HG03097 (cell line): ENCODE measurements at regions not wholly inside any gene's neighbourhood (a gene's known extent, or its start where the extent isn't known, plus 50 kb on each side); places are given as distances from the start of the nearest gene placed in this dataset.

Experiments used
- ATAC-seq: cut with Tn5 transposase; IDR thresholded peaks from one replicate; pipeline ENCODE4 v1.9.1; 2021; ENCODE audit not compliant: unreplicated experiment, low FRiP score

DNA sequence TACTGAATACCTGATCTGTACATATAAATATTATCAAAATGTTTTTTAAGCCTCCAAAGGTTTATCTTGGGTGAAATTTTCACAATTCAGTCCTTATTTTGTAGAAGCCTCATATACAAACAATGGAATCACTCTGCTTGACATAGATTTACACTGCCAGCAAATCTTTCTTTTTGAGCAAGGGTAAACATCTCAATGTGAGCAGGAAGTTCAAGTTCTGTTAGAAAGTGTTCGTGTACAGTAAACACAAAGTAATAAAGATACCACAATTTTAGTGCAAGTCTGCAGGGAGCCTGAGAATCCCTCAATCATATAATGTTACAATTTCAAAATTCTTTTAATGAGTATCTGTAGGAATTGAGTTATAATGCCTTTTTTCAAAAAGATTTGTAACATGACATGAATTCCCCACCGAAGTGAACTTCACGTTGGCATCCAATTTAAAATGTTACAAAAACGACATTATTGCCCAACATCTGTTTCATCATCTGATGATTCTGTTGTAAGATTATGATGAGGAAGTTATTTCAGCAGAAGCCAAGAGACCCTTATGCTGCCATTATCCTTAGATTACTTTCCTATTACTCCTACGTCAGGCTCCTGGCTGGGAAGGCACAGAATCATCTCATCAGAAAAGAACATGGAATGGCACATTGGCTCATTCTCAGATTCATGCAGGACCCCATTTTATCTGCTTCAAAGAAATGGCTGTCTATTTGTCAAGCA lies 283.9 kb upstream of the ACVR2A start:
- no peak for ATAC-seq

DNA sequence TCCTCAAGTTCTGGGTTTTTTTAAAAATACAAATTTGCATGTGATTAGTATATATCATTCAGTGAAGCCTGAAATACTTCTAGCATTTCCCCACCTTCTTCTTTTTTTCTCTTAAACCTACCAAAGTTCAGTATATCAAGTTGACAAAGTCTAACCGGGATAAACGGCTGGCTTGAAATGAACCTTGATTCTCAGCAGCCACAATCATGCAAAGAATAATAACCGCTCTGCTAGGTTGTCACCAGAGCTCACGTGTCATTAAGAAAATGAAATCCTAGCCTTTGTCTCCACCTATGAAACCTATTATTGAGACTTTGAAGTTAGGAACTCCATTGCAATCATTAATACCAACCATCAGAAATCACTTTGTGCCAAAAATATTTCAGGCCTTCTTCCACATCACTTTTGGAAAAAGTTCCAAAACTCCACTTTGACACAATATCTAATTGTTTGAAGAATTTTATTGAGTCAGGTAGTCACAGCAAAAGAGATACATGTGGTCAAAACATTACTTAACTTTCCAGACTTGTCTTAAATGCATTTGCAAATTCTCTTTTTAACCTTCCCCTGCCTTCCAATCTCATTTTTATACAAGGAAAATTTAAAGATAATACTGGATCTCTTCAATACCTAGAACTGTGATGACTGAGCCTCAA lies 285.6 kb upstream of the ACVR2A start:
- ATAC-seq: no peak

DNA sequence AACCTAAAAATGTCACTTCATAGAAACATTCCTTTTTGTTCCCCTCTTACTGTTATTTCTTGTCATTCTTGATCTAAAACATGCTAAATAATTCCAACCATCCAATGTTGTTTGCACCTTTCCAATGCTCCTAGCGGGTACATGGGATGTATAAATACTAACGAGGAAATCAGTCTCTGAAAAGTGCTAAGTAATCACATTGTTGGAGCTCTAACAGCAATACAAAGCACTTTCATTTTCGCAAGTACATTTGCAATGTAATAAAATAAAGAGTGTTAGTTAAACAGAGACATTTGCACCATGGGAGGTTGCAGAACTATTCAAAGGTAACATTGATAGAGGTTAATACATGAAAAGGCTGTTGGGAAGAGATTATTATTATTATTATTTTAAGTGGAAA lies 286.2 kb upstream of the ACVR2A start:
- ATAC-seq: no peak

DNA sequence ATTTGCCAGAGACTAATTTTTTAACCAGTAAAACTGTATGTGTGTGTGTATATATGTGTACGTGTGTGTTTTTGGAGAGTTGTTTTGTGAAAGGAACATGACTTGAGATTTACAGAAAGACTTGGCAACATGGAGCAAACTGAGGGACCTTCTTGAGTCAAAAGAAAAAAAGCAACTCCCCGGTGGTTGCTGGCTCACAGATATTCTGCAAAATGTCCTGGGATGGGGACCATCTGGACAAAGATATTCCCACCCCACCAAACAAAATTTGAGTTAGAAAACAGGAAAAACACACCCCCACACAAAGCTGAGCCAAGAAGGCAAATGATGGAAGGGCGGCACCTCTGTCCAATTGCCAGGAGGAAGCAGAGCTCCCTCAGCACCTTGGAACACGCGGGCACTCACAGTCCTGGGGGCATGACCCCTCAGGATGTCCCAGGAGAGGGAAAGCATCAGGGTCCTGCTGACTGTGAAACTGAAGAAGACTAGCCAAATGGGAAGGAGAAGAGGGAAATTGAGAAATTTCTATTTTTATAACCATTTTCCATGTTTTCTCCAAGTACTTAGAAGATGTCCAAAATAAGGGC lies 290.2 kb upstream of the ACVR2A start:
- no peak for ATAC-seq

DNA sequence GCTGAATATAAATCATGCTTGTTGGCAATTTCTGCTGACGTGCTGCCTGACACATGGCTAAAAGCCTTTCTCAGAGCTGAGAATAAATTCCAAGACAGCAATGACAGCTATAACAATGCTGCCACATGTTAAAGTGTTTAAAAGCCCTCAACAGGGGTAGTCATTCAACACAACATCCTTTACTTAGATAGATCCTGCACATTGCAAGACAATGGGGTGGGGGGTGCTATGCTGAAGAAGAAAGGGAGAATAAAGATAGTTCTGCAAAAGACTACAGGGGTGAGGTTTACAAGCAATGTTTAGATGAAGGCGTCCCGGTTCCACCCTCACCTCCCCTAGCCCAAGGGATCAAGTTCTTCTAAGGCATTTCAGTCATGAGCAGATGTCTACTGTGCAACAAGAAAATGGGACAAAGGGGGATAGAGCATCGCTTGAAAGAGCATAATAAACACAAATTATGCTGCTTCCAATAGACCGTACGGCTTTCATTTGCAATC lies 291.0 kb upstream of the ACVR2A start:
- ATAC-seq: no peak

DNA sequence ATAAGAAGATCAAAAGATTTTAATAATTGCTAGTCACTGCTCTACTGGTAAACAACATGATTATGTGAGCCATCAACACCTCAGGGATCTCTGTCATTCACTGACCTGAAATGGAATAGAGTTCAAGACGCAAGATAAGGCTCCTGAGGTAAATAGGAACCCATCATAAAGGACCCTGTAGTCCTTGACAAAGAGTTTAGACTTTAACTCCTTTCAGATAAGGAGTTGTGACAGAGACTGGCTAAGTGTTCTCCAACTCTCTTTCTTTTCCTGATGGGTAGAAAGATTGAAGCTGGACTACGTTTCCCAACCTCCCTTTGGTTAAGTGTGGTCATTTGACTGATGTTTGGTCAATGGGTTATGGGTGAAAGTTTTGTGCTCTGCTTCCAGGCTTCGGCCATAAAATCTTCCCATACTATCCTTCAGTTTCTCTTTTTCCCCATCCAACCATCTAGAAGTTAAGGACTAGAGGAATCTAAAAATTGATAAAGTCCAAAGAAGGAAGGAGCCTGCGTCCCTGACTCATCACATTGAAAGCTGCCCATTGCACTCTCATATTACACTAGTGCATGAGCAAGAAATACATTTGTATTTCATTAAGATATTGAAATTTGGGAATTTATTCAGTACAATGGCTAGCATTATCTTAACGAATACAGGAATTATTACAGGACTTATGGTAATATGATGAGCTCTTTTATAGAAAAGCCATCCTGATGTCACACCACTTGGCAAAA lies 293.7 kb upstream of the ACVR2A start:
- ATAC-seq: no peak

DNA sequence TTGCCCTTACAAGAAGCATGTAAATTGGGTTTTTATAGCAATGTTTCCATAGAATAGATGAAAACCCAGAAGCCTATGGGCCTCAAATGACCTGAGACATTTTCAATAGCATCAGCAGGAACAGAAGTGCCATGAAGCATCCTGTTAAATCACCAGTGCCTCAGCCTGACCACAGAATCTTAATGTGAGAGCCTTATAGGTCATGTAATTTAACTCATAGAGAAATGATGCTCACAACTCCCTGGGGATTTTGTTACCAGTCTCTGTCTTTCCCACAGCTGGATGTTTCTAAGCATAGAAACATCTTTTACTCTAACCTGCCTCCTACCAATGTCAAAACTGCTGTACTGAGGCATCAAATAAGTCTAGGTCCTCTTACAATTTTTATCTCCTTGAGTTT lies 295.8 kb upstream of the ACVR2A start:
- no peak for ATAC-seq

DNA sequence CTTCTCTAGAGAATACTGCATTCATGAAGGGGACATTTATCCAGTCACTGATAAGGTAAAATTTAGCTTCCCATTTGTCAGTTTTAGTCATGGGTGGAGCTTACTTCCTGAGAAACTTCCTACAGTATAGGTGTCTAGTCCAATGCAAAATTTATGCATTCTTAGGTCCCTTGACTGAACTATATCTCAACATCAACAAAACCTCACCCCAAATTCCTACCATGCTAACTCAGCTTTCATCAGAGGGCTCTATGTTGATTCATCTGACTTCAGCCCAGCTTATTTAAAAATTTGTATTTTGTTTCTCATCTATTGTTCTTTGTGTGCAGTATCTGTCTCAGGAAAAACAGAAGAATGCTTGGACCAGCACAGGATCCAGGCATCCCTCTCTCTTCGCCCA lies 296.4 kb upstream of the ACVR2A start:
- ATAC-seq: no peak

DNA sequence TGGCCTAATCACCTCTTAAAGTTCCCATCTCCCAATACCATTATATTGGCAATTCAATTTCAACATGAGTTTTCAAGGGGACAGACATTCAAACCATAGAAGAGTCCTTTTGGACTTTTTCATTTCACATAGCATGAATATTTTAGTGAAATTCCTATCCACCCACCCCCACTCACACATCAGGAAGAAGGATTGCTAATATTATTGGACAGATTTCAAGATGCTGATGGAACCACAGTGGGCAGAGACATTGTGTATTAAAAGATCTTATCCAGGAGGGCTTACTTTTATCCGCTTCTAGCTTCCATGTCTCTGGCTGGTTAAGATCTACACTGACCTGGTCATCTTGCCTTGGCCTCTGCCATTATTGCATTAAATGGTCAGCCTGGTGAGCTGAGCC lies 297.4 kb upstream of the ACVR2A start:
- ATAC-seq: no peak

DNA sequence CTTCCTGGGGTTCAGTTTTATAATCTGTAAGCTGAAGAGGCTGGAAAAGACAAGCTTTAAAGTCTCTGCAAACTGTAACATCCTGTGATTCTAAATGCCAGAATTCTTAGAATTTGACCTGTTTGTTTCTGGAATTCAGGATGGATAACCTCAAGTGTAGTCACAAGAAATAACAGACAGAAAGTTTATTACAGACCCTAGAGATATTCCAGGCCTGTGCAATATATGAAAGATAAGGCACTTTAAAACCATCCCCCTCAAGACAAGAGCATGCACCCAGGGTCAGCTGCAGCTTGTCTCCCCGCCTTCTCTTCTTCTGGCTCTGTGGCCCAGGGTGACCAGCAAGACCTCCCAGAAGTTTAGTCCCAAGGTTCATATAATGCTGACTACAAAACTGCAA lies 298.7 kb upstream of the ACVR2A start:
- no peak for ATAC-seq

DNA sequence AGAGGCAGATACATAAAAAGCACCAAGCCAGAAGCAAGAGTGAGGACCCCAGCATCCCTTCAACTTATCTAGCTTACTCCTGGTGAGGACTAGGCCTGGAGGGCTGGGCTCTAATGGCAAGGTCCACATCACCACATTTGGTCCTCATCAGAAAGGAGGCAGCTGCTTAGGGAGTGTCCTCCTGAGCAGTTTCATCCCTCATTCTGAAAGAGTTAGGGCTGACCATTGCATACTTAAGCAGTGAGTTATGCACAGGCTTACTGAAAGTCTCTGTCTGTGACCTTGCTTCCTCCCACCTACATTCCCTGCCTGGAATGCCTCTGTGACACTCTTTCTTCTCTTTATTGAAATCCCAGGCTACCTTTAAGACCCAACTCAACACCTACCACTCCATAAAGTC lies 301.8 kb upstream of the ACVR2A start:
- ATAC-seq: no peak

DNA sequence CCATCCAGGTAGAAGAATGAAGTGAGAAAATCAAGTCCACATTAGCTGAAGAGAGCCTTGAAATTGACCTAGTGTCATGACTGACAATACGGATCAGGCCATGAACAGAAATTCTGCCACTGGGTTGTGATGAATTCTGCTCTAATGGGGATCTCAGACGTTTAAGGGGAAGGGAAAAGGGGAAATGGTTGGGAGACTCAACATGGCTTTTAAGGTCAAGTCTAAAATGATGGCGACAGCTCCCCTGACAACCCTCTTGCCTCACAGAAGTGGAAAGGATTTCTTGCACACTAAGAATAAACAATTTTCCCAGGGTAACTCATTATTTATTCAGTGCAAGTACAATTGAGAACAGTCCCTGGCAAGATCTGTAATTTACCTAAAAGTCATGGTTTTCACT lies 302.5 kb upstream of the ACVR2A start:
- no peak for ATAC-seq

DNA sequence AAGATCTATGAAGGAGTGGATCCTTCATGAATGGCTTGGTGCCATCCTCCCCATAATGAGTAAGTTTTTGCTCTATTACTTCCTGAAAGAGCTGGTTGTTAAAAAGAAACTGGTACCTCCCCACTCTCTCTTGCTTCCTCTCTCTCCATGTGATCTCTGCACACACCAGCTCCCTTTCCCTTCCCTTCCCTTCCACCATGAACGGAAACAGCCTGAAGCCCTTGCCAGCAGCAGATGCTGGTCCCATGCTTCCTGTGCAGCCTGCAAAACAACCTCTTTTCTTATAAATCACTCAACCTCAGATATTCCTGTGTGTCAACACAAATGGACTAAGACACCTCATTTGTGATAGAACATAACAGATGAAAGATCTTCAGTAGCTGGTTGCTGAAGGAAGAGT lies 303.5 kb upstream of the ACVR2A start:
- ATAC-seq: no peak

DNA sequence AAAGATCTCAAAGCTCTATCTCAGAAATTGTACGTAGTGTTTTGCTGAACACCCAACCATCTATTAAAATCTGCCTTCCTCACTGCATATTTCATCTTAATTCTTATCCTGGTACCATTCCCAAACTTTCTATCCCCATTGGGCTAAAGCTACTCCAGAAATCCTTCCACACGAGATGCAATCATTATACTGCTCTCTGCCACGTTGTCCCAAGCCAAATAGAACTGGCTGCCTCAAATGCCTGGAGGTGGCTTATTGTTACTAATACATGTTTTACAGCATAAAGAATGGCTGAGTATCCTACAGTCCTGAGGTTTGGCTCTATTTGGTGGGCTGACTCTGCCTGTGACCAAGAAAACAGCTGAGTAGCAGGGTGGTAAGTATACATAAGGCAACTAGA lies 306.0 kb upstream of the ACVR2A start:
- ATAC-seq: no peak

DNA sequence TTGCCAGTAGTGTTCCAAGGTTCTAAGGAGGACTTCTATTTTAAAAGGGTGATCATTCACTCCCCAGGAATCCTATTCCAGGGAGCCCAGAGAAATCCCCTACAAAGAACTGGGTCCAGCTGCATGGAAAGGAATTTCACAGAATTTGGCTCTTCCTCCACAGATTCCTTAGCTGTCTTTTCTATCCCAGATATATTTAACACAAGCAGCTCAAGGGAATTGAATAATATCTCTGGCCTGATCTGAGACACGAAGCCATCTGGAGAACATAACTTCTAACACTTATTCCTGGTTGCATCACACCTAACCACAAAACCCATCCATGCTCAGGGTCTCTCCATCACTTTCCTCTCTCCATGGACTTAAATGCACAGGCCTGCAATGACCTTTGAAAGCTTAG lies 306.7 kb upstream of the ACVR2A start:
- ATAC-seq: no peak

DNA sequence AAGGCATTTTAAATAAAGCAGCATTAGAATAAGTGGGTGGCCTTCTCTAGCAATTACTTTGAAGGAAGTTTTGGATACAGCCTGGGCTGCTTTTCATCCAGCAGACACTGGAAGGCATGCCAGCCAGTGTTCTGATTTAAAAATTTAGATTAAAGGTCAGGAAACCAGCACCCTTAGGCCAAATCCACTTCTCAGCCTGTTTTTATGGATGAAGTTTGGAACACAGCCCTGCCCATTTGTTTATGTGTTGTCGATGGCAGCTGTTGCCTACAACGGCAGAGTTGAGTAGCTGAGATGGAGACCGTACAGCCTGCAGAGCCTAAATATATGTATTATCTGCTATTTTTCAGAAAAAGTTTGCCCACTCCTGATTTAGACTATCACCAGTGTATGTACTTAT lies 313.6 kb upstream of the ACVR2A start:
- ATAC-seq: no peak

DNA sequence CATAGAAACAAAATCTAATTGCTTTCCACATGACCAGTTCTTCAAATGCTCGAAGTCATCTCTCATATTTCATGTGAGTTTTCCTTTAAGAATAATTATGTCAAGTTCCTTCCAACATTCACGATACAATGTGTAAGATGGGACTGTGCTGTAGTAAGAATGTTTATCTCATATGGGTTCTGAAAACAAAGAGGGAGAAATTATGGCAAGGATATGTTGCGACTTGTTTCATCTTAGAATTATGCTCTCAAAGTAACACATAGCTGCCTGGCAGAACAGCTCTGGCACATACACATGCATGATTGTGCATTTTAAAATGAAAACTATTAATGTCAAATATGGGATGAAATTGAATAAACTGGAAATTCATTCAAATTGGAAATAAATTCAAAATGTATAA lies 314.8 kb upstream of the ACVR2A start:
- ATAC-seq: no peak

DNA sequence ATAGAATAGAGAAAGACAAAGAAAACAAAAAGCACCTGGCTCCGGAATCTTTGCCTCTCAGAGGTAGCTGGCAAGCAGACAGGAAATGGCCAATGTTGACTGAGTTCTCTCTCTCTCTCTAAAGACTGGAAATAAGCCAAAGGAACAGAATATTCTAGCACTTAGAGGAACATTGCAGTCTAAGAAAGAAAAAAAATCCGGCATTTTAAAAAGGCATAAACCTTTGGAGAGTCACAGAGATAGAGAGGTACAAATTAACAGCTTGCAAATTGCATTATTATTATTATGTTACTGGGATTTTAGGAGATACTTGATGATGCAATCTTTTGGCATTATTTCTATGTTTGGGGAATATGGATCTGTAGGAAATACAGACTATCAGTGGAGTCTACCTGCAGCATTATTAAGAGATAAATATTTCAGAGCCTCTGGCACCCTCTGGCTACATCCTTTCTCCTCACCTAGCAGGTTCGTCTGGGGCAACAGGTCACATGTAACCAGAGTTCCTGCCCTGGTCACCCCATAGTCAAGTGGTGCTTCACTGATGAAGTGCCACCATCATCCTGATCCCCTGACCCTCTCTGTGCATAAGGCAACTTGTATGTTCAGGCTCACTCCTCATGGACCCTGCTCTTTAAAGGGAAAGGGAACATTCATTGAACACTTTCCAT lies 318.9 kb upstream of the ACVR2A start:
- no peak for ATAC-seq

DNA sequence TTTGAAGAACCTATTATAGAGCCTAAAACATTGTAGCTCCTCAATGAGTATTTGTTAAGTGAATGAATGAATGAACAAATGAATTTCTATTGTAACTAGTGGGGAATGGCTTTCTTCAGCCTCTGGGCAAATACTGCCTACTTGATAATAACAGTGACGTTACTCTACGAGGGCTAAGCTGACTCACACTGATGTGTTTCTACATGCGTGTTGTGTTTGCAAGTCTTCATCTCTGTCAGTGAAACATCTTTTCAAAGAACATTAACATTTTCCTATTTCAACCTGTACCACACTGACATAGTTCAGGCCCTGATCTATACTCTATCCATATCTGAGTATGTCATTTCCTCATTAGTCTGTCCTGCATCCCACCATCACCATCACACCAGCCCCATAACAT lies 319.9 kb upstream of the ACVR2A start:
- ATAC-seq: no peak

DNA sequence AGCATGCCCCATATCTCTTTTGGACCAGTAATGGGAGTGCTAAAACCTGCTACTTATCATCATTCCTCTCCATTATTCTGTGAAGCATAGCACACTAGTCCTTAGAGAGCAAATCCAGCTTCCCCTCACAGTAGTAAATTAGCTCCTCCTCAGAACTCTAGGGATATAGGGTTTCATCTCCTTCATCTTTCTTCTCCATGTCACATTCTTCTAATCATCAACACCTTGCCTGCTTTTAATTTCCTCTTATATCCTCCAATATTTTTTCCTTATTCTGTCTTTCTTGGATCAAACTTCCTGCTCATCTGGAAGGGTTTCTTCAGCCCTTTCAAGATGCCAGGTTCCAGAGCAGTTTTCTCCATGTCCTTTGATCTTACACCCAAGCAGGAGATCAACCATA lies 321.4 kb upstream of the ACVR2A start:
- ATAC-seq: no peak

DNA sequence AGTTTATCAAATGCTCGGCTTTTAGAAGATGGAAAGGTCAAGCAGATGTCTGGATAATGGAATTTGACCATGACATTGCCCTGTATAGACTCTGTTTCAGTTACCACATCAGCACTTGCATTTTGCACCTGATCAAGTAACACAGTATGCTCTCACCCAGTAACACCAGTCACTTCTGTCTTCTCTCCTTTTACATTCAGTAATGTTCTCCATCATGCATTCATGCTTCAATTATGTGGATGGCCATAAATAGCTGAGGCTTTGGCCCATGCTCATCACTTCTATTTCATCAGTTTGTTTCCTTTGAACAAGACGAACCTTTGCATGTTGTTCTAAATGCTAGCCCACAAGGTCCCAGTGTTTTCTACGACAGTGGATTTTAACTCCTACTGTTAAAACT lies 322.9 kb upstream of the ACVR2A start:
- ATAC-seq: no peak
